ENCODE measurements at regions not wholly inside any gene's neighbourhood (a gene's known extent, or its start where the extent isn't known, plus 50 kb on each side); places are given as distances from the start of the nearest gene placed in this dataset.
A peak's percentile ranks its signal among the peaks of the same experiment; 100 is the strongest.

DNA sequence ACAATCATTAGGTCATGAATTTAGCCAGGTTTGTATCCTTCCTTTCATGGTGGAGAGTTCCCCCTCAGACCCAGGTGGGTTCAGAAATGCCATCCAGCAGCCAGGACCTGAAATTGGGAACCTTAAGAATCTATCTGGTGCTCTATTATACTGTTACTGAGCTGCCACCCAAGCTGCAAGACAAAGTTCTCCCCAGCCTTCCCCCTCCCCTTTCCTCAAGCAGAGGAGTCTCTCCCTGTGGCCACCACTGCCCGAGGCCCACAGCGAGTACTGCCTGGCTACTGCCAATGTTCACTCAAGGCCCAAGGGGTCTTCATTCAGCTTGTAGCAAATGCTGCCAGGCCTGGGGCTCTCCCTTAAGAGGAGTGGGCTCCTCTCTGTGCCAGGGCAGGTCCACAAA, 133.8 kb downstream of the TMEM38B start:
- no peak for ATAC-seq (replicated peaks in 6 of 8)
- in situ Hi-C loops (cut with MboI; ENCODE audit: low pct_unique_long_range_greater_than_20kb in 2 of 9, low sequenced_read_pairs in 9 of 9, unreplicated experiment in 9 of 9) = no loop called here
- 51 to 100% methylated on average over 1 to 2 of the region's 2 CpGs; no CpG with 5 or more reads in 8 of the 10 experiments for WGBS, 10 experiments

DNA sequence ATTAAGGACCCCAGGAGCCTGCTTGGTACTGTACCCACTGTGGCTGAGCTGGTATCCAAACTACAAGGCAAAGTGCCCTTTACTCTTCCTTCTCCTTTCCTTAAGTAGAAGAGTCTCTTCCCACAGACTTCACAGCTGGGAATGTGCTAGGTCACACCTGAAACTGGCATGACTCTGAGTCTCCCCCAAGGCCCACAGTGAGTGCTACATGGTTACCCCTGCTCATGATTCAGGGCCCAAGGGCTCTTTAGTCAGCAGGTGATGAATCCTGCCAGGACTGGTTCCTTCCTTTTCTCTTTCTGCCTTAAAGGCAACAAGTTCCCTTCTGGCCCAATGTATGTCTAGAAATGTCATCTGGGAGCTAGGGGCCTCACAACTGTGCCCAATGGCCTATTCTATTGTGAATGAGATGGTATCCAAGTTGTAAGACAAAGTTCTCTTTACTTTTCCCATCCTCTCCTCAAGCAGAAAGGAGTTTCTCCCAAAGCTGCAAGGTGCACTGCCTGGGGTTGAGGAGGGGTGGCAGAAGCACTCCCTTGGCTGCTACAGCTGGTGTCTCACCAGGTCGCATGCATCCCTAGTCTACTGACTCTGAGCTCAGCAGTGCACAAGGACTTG, 134.4 kb downstream of the TMEM38B start:
- 80 to 100% (median 83%) methylated on average over 1 of the region's 1 CpG; no CpG with 5 or more reads in 7 of the 10 experiments for WGBS, 10 experiments
- Histone ChIP-seq H3K4me3 (no peak overlapping the region), H3K4me1 (replicated peaks in 1 of 2) (no peaks in the 10 kb centered on the region), H3K27ac (no peak overlapping the region)
- in situ Hi-C loops (cut with MboI; ENCODE audit: low pct_unique_long_range_greater_than_20kb in 2 of 9, low sequenced_read_pairs in 9 of 9, unreplicated experiment in 9 of 9) = no loop called here
- no peak for ATAC-seq (replicated peaks in 6 of 8)

More for the DNA sequence above, 133.8 kb downstream of the TMEM38B start:
- no peaks in the 10 kb centered on the region for H3K4me1 ChIP-seq (replicated peaks in 1 of 2)
- H3K4me3 ChIP-seq = no peak overlapping the region
- H3K27ac ChIP-seq = no peak overlapping the region

DNA sequence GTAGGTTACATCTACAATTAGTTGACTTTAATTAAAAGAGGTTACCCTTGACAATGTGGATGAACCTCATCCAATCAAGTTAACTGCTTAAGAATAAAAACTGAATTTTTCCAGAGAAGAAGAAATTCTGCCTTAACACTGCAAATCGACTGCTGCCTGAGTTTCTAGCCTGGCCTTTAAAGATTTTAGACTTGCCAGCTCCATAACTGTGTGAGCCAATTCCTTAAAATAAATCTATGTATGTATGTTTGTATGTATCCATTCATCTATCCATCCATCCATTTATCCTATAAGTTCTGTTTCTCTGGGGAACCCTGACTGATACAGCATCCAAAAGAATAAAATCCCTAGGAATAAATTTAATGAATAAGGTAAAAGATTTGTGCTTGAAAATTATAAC, 136.1 kb downstream of the TMEM38B start:
- H3K27ac ChIP-seq = no peak overlapping the region
- no peak overlapping the region for H3K4me3 ChIP-seq
- in situ Hi-C loops (cut with MboI; ENCODE audit: low pct_unique_long_range_greater_than_20kb in 2 of 9, low sequenced_read_pairs in 9 of 9, unreplicated experiment in 9 of 9) = loop anchor here in 1 of 9 experiments (10.0 kb wide), 1 partner anchor 54 kb away; no protein-coding TSS in a partner anchor
- H3K4me1 ChIP-seq (replicated peaks in 1 of 2) = peaks cover 0 to 1% of the 10 kb centered on the region in 2 donors
- ATAC-seq (replicated peaks in 6 of 8) = no peak
- WGBS, 10 experiments = 0 to 100% (median 67%) methylated on average over 1 of the region's 1 CpG; no CpG with 5 or more reads in 2 of the 10 experiments

DNA sequence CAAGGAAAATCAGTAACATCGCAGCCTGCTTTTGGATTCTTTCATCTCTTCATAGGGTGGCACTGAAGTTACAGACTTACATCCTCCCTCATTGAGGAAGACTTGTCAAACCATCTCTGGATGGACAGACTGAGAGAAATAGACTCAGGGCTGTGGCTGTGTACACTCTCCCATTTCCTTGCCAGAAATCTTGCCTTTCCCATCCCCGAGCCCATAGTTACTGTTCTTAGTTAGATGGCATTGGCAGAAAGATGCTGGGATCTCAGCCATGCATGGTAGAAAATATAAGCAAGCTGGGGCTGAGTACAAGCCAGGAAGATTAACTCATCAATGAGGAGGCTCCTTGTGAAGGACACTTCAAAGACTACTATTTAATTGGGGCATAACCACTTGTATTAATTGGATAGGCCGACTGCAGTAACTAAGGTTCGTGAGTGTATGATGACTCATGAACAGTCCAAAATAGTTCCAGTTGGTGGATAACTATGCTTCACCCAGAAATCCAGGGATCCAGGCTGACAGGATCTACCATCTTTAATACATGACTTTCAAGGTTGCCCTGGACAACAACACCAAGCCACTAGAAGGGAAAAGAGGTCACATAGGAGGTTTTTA, 137.9 kb downstream of the TMEM38B start:
- H3K4me3 ChIP-seq = no peak overlapping the region
- no peak for ATAC-seq (replicated peaks in 6 of 8)
- peaks cover 0 to 7% of the 10 kb centered on the region in 2 donors for H3K4me1 ChIP-seq (replicated peaks in 1 of 2)
- in situ Hi-C loops (cut with MboI; ENCODE audit: low pct_unique_long_range_greater_than_20kb in 2 of 9, low sequenced_read_pairs in 9 of 9, unreplicated experiment in 9 of 9) = loop anchor here in 1 of 9 experiments (10.0 kb wide), 1 partner anchor 53 kb away; no protein-coding TSS in a partner anchor
- 13 to 100% (median 86%) methylated on average over 1 to 4 of the region's 4 CpGs; no CpG with 5 or more reads in 4 of the 10 experiments for WGBS, 10 experiments
- H3K27ac ChIP-seq = no peak overlapping the region

DNA sequence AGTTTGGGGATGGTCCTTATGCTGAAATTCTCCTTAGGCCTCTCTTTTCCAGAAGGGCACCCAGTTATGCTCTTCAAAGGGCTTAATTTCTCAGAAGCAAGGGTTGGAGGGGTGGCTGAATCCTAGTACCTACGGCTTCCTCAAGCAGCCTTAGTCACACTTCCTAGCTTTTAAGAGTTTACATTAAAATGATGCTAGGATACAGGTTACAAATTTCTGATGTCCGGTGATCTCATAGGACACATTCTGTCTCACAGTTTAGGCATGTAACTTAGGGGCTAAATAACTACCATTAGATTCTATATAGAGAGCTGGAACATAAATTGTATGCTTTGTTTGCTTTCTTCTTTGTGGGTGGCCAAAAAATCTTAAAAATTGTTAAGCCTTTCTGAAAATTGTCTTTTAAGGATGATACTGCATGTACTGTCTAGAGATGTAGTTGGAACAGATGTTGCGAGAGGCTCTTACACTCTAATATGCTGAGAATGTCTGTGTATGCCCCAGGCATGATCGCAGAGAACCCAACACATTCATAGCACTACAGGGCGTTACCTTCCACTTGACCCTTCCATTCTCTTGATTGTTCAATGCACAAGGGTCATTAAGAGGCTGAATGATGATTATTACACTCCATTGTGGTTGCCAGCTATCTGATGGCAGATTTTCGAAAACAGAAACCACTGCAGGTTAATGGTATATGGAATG, 139.1 kb downstream of the TMEM38B start:
- Histone ChIP-seq H3K27ac (no peak overlapping the region), H3K4me1 (replicated peaks in 1 of 2) (peaks cover 0 to 7% of the 10 kb centered on the region in 2 donors), H3K4me3 (no peak overlapping the region)
- in situ Hi-C loops (cut with MboI; ENCODE audit: low pct_unique_long_range_greater_than_20kb in 2 of 9, low sequenced_read_pairs in 9 of 9, unreplicated experiment in 9 of 9) = loop anchor here in 1 of 9 experiments (10.0 kb wide), 1 partner anchor 51 kb away; no protein-coding TSS in a partner anchor
- peak in 3 of 8 experiments; percentile 67 to 78 (median 72) for ATAC-seq (replicated peaks in 6 of 8)
- 17 to 100% (median 75%) methylated on average over 1 to 6 of the region's 6 CpGs; no CpG with 5 or more reads in 1 of the 10 experiments for whole genome bisulfite sequencing, 10 experiments

DNA sequence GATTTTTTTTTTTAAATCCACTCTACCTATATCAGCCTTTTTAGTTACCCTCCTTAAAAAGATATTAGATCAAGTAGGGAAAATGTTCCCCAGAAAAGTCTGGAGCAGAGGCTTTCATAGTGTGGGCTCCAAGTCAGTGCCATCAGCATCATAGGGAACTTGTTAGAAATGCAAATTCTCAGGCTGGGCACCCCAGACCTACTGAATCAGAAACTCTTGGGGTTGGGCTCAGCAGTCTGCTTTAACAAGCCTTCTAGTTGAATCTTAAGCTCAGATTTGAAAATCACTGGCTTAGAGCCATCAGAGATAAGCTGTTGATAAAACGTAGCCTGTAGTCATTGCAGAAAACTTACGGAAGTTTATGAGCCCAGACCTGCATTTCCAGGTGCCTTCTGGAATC, 140.1 kb downstream of the TMEM38B start:
- Histone ChIP-seq H3K27ac (no peak overlapping the region), H3K4me3 (no peak overlapping the region), H3K4me1 (replicated peaks in 1 of 2) (peaks cover 0 to 7% of the 10 kb centered on the region in 2 donors)
- in situ Hi-C loops (cut with MboI; ENCODE audit: low pct_unique_long_range_greater_than_20kb in 2 of 9, low sequenced_read_pairs in 9 of 9, unreplicated experiment in 9 of 9) = loop anchor here in 1 of 9 experiments (10.0 kb wide), 1 partner anchor 50 kb away; no protein-coding TSS in a partner anchor
- no peak for ATAC-seq (replicated peaks in 6 of 8)
- 50 to 96% (median 81%) methylated on average over 2 of the region's 2 CpGs; no CpG with 5 or more reads in 4 of the 10 experiments for WGBS, 10 experiments

DNA sequence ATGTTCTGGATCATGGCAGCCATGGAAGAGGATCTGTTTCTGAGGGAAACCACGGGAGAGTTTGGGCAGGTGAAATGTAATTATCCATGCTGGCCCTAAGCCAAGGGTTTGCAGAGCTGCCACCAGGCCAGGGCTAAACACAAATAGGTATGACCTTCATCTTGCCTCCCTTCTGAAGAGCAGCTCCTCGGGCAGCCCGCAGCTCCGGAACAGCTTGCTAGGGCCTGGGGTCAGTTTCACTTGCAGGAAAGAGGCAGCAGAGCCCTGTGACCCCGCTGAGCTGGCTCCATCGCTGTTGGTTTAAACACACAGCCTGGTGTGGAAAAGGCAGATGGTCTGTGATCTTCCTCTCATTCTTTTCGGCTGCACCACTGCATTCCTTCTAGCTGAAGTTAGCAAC, 141.4 kb downstream of the TMEM38B start:
- WGBS, 10 experiments = 0 to 71% (median 40%) methylated on average over 1 to 7 of the region's 7 CpGs; no CpG with 5 or more reads in 3 of the 10 experiments
- ATAC-seq (replicated peaks in 6 of 8) = no peak
- no peak overlapping the region for H3K27ac ChIP-seq

DNA sequence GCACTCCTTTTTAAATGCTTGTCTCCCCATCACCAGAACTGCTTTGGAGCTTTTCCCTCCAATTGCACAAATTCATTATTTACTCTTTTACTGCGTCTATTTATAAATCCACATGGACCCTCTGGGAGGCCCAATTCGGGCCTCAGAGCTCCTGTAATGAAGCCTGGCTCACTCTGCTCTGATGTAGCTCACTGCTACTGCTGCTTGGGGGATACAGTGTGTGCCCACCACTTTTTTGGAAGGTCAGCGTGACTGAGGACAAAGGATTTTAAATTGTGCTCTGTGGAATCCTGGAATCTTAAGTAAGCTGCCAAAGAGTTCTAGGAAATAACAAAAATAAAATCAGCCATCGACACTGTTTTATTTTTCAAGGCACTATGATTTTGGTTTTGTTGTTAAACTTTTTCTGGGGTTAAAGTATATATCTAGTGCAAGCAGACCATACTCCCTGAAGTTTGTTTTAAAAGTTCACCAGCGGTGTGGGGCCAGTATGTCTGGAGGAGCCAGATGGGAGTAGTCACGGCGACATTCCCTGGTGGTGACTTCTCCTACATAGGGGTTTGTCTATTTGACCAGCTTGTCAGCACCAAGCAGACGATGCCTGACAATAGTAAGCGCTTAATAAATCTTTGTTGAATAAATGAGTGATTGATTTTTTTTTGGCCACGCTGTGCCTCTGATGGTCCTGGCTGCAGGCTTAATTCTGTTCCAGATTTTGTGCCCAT, 142.8 kb downstream of the TMEM38B start:
- Histone ChIP-seq H3K27ac (no peak overlapping the region), H3K4me1 (replicated peaks in 1 of 2) (peaks cover 0 to 7% of the 10 kb centered on the region in 2 donors), H3K4me3 (no peak overlapping the region)
- 18 to 87% (median 63%) methylated on average over 3 to 8 of the region's 10 CpGs for WGBS, 10 experiments
- no peak for ATAC-seq (replicated peaks in 6 of 8)
- in situ Hi-C loops (cut with MboI; ENCODE audit: low pct_unique_long_range_greater_than_20kb in 2 of 9, low sequenced_read_pairs in 9 of 9, unreplicated experiment in 9 of 9) = loop anchor here in 1 of 9 experiments (10.0 kb wide), 1 partner anchor 48 kb away; no protein-coding TSS in a partner anchor

More for the DNA sequence above, 141.4 kb downstream of the TMEM38B start:
- in situ Hi-C loops (cut with MboI; ENCODE audit: low pct_unique_long_range_greater_than_20kb in 2 of 9, low sequenced_read_pairs in 9 of 9, unreplicated experiment in 9 of 9) = loop anchor here in 1 of 9 experiments (10.0 kb wide), 1 partner anchor 49 kb away; no protein-coding TSS in a partner anchor
- no peak overlapping the region for H3K4me3 ChIP-seq
- peaks cover 0 to 7% of the 10 kb centered on the region in 2 donors for H3K4me1 ChIP-seq (replicated peaks in 1 of 2)

DNA sequence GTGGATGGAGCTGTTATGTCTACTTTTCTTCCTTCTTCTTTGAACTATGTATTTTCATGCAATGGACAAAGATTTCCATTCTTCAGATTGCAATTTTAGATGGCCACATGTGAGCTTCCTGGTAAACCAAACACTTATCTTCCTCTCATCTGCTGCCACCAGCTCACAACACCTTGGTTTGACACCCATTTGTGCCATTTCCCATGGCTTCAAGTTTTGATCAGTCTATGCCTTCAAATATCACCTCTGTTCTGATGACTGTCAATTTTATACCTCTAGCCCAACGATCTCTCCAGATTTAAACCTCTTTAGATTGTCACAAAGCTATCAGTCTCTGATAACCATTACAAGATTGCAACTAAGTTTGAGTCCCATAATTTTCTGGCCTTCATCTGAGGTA, 147.2 kb downstream of the TMEM38B start:
- 11 to 100% (median 45%) methylated on average over 1 of the region's 1 CpG; no CpG with 5 or more reads in 4 of the 10 experiments for WGBS, 10 experiments

DNA sequence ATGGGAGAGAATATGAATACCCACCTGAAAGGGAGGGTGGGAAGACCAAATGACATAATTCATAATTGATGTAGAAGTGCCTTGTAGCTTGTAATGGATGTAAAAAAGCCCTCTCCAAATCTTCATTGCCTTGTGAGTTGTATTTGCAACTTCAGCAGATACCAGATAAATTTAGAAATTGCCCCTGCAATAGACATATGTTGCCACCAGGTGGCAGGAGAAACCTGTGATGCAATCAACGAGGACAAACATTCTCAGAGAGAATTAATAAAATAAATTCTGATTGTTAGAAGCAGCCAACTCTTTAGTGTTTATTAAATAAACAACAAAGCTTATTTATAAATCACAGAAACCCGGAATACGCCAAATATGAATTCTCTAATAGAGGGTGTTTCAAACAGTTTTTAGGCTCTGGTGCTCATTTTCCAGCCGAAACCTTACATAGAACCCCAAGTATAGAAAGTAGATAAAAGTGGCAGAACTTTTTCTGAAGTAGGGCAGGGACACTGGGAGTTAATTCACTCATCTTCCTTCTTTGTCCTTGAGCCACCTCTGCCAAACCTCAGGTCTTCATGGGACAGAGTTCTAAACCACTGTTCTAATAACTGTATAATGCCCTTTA, 147.8 kb downstream of the TMEM38B start:
- Histone ChIP-seq H3K4me3 (no peak overlapping the region), H3K27ac (no peak overlapping the region), H3K4me1 (replicated peaks in 1 of 2) (no peaks in the 10 kb centered on the region)
- peak in 2 of 8 experiments; percentile 24 to 44 for ATAC-seq (replicated peaks in 6 of 8)
- in situ Hi-C loops (cut with MboI; ENCODE audit: low pct_unique_long_range_greater_than_20kb in 2 of 9, low sequenced_read_pairs in 9 of 9, unreplicated experiment in 9 of 9) = no loop called here
- WGBS, 10 experiments = 6 to 67% (median 49%) methylated on average over 2 to 4 of the region's 4 CpGs

More for the DNA sequence above, 147.2 kb downstream of the TMEM38B start:
- in situ Hi-C loops (cut with MboI; ENCODE audit: low pct_unique_long_range_greater_than_20kb in 2 of 9, low sequenced_read_pairs in 9 of 9, unreplicated experiment in 9 of 9) = no loop called here
- no peak for ATAC-seq (replicated peaks in 6 of 8)
- Histone ChIP-seq H3K4me1 (replicated peaks in 1 of 2) (no peaks in the 10 kb centered on the region), H3K4me3 (no peak overlapping the region), H3K27ac (no peak overlapping the region)

DNA sequence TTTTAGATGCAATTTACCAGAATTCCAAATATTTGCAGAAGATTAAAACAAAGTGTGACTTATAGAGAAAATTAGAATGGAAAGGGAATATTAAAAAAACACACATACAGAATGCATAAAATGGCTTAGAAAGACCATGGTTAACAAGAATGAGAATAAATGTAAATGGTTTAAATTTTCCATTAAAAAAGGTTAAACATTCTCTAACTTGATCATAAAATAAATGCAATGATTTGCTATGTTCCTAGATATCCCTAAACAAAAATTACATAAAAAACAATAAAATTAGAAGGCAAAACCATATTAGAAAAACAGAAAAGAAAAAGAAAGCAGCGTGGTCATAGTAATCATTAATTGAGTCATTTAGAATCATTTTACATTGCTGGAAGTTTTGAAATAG, 152.5 kb downstream of the TMEM38B start:
- no peak for ATAC-seq (replicated peaks in 6 of 8)
- no peak overlapping the region for H3K4me3 ChIP-seq
- WGBS, 10 experiments = 25 to 100% (median 88%) methylated on average over 1 of the region's 1 CpG; no CpG with 5 or more reads in 2 of the 10 experiments
- no peaks in the 10 kb centered on the region for H3K4me1 ChIP-seq (replicated peaks in 1 of 2)
- H3K27ac ChIP-seq = no peak overlapping the region
- in situ Hi-C loops (cut with MboI; ENCODE audit: low pct_unique_long_range_greater_than_20kb in 2 of 9, low sequenced_read_pairs in 9 of 9, unreplicated experiment in 9 of 9) = no loop called here

DNA sequence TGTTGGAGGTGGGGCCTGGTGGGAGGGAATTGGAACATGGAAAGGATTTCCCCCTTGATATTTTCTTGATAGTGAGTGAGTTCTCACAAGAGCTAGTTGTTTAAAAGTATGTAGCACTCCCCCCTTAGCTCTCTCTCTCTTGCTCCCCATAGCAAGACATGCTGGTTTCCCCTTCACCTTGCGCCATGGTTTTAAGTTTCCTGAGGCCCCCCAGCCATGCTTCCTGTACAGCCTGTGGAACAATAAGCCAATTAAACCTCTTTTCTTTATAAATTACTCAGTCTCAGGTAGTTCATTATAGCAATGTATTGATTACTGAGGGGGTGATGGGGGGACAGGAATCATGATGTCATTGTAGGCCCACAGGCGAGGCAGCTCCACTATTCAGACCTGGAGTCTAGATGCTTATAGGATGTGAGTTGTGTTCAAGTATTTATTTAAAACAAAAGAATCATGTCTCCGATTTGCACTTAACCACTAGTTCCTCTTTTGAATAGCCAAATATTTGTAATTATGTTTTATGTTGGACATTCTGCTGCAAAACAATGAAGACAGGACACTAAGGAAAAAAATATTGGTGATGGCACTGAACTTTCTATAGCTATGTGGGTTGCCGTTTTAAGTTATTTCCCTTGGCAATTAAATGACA, 156.6 kb downstream of the TMEM38B start:
- in situ Hi-C loops (cut with MboI; ENCODE audit: low pct_unique_long_range_greater_than_20kb in 2 of 9, low sequenced_read_pairs in 9 of 9, unreplicated experiment in 9 of 9) = no loop called here

More for the DNA sequence above, 156.6 kb downstream of the TMEM38B start:
- no peak for ATAC-seq (replicated peaks in 6 of 8)
- no peaks in the 10 kb centered on the region for H3K4me1 ChIP-seq (replicated peaks in 1 of 2)
- 8 to 100% (median 91%) methylated on average over 2 to 3 of the region's 4 CpGs; no CpG with 5 or more reads in 2 of the 10 experiments for WGBS, 10 experiments
- no peak overlapping the region for H3K4me3 ChIP-seq
- H3K27ac ChIP-seq = no peak overlapping the region

All from motor neuron (in vitro differentiated cells).